Fibroblast of lung (primary cell): ENCODE measurements at regions not wholly inside any gene's neighbourhood (a gene's known extent, or its start where the extent isn't known, plus 50 kb on each side); places are given as distances from the start of the nearest gene placed in this dataset.
A peak's percentile ranks its signal among the peaks of the same experiment; 100 is the strongest.

Experiments used
- DNase-seq, 2 donors: peaks; one replicate each; pipeline versions ENCODE4 v3.0.0 to v3.0.0-alpha.2; 2010; ENCODE audit warnings: low read depth in 2 of 2
- H2AFZ ChIP-seq: 2 replicates; pipeline ENCODE4 v1.5.1; 2012; ENCODE audit warnings: low read length, control low read depth, inconsistent platforms
- H3K27ac ChIP-seq: 2 replicates; pipeline ENCODE4 v1.5.1; 2011; ENCODE audit warnings: low read length, control low read depth; ENCODE audit not compliant: insufficient read depth
- H3K27me3 ChIP-seq: 2 replicates; pipeline ENCODE4 v1.5.1; 2011; ENCODE audit warnings: mild to moderate bottlenecking, low read length; ENCODE audit not compliant: control insufficient read depth, insufficient read depth
- H3K36me3 ChIP-seq: 2 replicates; pipeline ENCODE4 v1.5.1; 2011; ENCODE audit warnings: low read length; ENCODE audit not compliant: control insufficient read depth, insufficient read depth
- H3K4me1 ChIP-seq: 2 replicates; pipeline ENCODE4 v1.5.1; 2011; ENCODE audit warnings: low read length; ENCODE audit not compliant: control insufficient read depth, insufficient read depth; ENCODE audit errors: extremely low read depth
- H3K4me2 ChIP-seq: 2 replicates; pipeline ENCODE4 v1.5.1; 2011; ENCODE audit warnings: low read length, control low read depth; ENCODE audit not compliant: insufficient read depth; ENCODE audit errors: extremely low read depth
- H3K4me3 ChIP-seq, 4 experiments: fragments of 200-600 bp in 1 of 4; sonication (generic) in 1 of 4; replicated peaks in 1 of 4; 2 replicates each; pipeline ENCODE4 v1.5.1; 2011 to 2016; ENCODE audit warnings: low read length in 4 of 4, low read depth in 3 of 4, mild to moderate bottlenecking in 3 of 4, control low read depth in 2 of 4, inconsistent platforms in 1 of 4, mixed read lengths in 1 of 4; ENCODE audit not compliant: insufficient read depth in 1 of 4; ENCODE audit errors: control extremely low read depth in 1 of 4
- H3K79me2 ChIP-seq: 2 replicates; pipeline ENCODE4 v1.5.1; 2012; ENCODE audit warnings: mild to moderate bottlenecking, low read length, inconsistent platforms; ENCODE audit not compliant: control insufficient read depth, insufficient read depth
- H3K9ac ChIP-seq: 2 replicates; pipeline ENCODE4 v1.5.1; 2011; ENCODE audit warnings: mild to moderate bottlenecking, low read length, control low read depth; ENCODE audit not compliant: insufficient read depth
- H3K9me3 ChIP-seq: 2 replicates; pipeline ENCODE4 v1.5.1; 2012; ENCODE audit warnings: low read depth, low read length; ENCODE audit not compliant: control insufficient read depth, insufficient read depth
- H4K20me1 ChIP-seq: 2 replicates; pipeline ENCODE4 v1.5.1; 2011; ENCODE audit warnings: low read length; ENCODE audit not compliant: control insufficient read depth, insufficient read depth; ENCODE audit errors: extremely low read depth
- CTCF ChIP-seq, 2 donors: IDR thresholded peaks in 1 of 2; conservative IDR thresholded peaks in 1 of 2; 1 replicate in 1 of 2; 2 replicates in 1 of 2; pipeline ENCODE4 v1.5.1; 2011 to 2012; ENCODE audit warnings: low read length in 2 of 2, control low read depth in 1 of 2, inconsistent platforms in 1 of 2, low read depth in 1 of 2, mild to moderate bottlenecking in 1 of 2
- EZH2 ChIP-seq: IDR thresholded peaks from 2 replicates; pipeline ENCODE4 v1.5.1; 2012; ENCODE audit warnings: low read length, control low read depth, mild to moderate bottlenecking; ENCODE audit errors: missing control alignments

GRCh38 chr3:191051037-191051436, 148.0 kb upstream of the OSTN start:
- Histone ChIP-seq H3K79me2 (no peaks in the 10 kb centered on the region), H3K4me1 (no peaks in the 10 kb centered on the region), H3K27ac (no peak overlapping the region), H2AFZ (no peak overlapping the region), H3K36me3 (no peaks in the 10 kb centered on the region), H3K27me3 (no peaks in the 10 kb centered on the region), H3K4me3 (no peak overlapping the region), H4K20me1 (no peaks in the 10 kb centered on the region), H3K9me3 (no peaks in the 10 kb centered on the region), H3K9ac (no peak overlapping the region), H3K4me2 (no peak overlapping the region)
- DNase-seq = peak; percentile 23 to 65
- peak; percentile 27 to 35 for TF ChIP-seq CTCF (conservative IDR thresholded peaks at IDR 0.05 in 1 of 2, IDR thresholded peaks at IDR 0.05 in 1 of 2; ENCODE audit: low read depth in 1 of 2, low read length in 2 of 2)
- TF ChIP-seq EZH2 = no peak

- no peaks in the 10 kb centered on the region for H3K9me3 ChIP-seq
- no peaks in the 10 kb centered on the region for H4K20me1 ChIP-seq
- no peaks in the 10 kb centered on the region for H3K27me3 ChIP-seq
- H3K4me3 ChIP-seq = no peak overlapping the region
- peak; percentile 1 to 3 for DNase-seq
- H3K27ac ChIP-seq = no peak overlapping the region
- H3K4me1 ChIP-seq = no peaks in the 10 kb centered on the region
- H3K36me3 ChIP-seq = no peaks in the 10 kb centered on the region
- no peaks in the 10 kb centered on the region for H3K79me2 ChIP-seq
- no peak overlapping the region for H3K4me2 ChIP-seq
- TF ChIP-seq CTCF (conservative IDR thresholded peaks at IDR 0.05 in 1 of 2, IDR thresholded peaks at IDR 0.05 in 1 of 2; ENCODE audit: low read depth in 1 of 2, low read length in 2 of 2) = no peak
- H3K9ac ChIP-seq = no peak overlapping the region
- no peak overlapping the region for H2AFZ ChIP-seq
Observed at GRCh38 chr3:191047930-191048329, 151.1 kb upstream of the OSTN start.

- H3K9ac ChIP-seq = no peak overlapping the region
- no peak overlapping the region for H3K4me2 ChIP-seq
- no peak for DNase-seq
- H4K20me1 ChIP-seq = no peaks in the 10 kb centered on the region
- no peak overlapping the region for H3K27ac ChIP-seq
- H3K9me3 ChIP-seq = no peaks in the 10 kb centered on the region
- H3K4me3 ChIP-seq = no peak overlapping the region
- H3K79me2 ChIP-seq = no peaks in the 10 kb centered on the region
- H3K36me3 ChIP-seq = no peaks in the 10 kb centered on the region
- H3K27me3 ChIP-seq = no peaks in the 10 kb centered on the region
- no peaks in the 10 kb centered on the region for H3K4me1 ChIP-seq
- no peak overlapping the region for H2AFZ ChIP-seq
- TF ChIP-seq CTCF (conservative IDR thresholded peaks at IDR 0.05 in 1 of 2, IDR thresholded peaks at IDR 0.05 in 1 of 2; ENCODE audit: low read depth in 1 of 2, low read length in 2 of 2) (no peak), EZH2 (no peak)
Observed at GRCh38 chr3:191030929-191031328, 168.1 kb upstream of the OSTN start.
